ENCODE measurements at regions not wholly inside any gene's neighbourhood (a gene's known extent, or its start where the extent isn't known, plus 50 kb on each side); places are given as distances from the start of the nearest gene placed in this dataset.
"Not testable (repeated sequence)": the region's sequence is repeated elsewhere in the genome, so short reads cannot be mapped to it uniquely, and the experiment has no call there.

DNA sequence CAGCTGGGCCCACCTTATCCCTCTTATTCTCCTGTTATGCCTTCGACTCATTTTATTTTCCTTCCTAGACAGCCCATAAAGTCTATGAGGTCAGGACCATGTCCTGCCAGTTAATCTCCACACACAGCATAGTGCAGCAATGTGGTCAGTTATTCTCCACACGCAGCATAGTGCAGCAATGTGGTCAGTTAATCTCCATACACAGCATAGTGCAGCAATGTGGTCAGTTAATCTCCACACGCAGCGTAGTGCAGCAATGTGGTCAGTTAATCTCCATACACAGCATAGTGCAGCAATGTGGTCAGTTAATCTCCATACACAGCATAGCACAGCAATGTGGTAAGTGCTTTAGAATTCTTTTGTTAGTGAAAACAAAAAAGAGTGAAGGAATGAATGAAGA, 77.8 kb downstream of the TEX36 start:
- peak; percentile 46 for DNase-seq (ENCODE audit: low read depth)

DNA sequence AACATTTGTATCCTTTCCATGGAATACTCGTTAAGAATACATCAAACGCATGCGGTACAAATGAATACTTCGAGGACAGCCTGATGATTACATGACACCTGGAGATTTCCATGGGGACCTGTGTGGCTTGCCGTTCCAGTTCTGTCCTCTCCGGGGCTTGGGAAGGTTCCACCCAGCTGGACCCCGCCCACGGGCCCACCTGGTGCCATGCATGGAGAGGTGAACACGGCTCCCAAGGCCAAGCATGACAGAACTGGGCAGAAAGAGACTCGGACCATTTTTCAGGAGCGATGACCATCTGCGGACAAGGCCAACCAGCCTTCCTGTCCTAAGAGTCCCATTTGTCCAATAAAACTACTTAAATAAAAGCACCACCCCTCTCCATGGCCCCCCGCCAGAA, 80.1 kb downstream of the TEX36 start:
- DNase-seq (ENCODE audit: low read depth) = no peak

DNA sequence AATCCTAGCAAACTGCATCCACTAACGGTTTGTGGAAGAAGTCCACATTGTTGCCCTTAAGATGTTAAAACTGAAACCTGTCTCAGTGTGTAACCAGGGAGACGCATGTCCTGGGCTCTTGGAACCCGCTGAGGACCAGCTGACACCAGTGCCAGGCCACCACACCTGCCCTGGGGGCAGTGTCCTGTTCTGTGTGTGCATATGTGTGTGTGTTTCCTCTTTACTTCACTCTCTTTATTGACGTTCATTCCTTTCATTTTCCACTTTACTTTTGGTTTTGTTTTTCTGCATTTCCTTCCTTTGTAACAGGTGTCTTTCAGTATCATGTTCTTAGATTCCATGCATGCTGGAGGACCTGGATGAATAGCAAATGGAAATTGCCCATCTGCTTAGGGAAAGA, 83.8 kb downstream of the TEX36 start:
- no peak for DNase-seq (ENCODE audit: low read depth)

GRCh38 chr10:125595911-125596310, 87.1 kb downstream of the TEX36 start:
- no peak for DNase-seq (ENCODE audit: low read depth)

DNA sequence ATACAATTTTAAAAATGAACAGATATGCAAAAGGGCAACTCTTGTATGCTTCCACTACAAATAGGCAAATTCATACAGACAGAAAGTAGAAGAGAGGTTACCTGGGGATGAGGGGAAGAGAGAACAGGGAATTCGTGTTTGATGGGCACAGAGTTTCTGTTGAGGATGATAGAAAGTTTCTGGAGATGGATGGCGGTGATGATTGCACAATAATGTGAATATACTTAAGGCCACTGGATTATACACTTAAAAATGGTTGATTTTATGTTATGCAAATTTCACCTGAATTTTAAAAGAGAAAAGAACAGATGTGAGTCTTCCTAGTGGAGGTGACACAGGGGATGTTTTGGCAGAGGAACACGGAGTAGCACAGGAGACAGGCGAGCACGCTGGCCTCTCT, 89.3 kb downstream of the TEX36 start:
- no peak for DNase-seq (ENCODE audit: low read depth)

- no peak for DNase-seq (ENCODE audit: low read depth)
These were observed 90.1 kb downstream of the TEX36 start for GRCh38 chr10:125592897-125593296.

- no peak for DNase-seq (ENCODE audit: low read depth)
These were observed 91.1 kb downstream of the TEX36 start for GRCh38 chr10:125591886-125592285.

GRCh38 chr10:125588738-125589137, 94.2 kb downstream of the TEX36 start:
- not testable (repeated sequence) for DNase-seq (ENCODE audit: low read depth)

DNA sequence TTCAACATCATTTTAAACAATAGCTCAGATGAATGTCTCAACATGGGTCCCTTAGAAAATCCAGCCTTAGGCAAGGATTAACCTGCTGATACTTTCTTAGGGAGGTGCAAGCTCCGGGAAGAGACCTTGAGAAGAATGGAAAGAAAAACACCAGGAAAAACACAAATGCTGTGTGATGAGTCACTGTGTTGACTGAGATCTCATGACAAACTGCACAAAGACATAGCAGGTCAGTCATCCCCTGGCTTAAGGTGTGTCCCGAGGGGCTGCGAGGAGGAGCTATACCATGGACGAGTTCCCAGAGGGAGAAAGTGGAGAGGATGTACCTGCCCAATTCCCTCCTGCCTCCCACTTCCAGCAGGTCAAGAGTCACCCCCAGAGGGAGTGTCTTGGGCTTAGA, 98.0 kb downstream of the TEX36 start:
- no peak for DNase-seq (ENCODE audit: low read depth)

DNA sequence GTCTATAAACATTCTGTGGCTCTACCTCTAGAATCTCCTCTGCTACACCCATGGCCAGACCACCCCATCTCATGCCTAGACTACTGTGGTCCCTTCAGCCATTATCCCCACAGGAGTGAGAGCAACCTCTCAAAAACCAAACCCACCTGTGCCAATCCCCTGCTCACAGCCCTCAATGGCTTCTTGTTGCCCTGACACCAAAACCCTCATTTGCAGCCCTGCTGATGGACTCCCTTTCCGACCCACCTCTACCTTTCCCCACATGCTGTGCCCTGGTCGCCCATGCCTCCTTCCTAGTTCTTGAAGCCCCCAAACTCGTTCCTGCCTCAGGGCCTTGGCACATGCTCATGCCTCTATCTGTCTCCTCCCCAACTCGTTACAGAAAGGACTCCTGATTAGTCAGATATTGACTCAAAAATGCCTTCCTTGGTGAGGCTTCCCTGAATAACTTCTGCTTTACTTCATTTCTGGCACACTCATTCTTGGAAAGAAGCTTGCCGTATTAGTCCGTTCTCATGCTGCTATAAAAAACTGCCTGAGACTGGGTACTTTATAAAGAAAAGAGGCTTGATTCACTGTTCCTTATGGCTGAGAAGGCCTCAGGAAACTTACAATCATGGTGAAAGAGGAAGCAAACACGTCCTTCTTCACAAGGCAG, 104.2 kb downstream of the TEX36 start:
- peak; percentile 8 for DNase-seq (ENCODE audit: low read depth)

- no peak for DNase-seq (ENCODE audit: low read depth)
These were observed 107.1 kb downstream of the TEX36 start for GRCh38 chr10:125575843-125576242.

GRCh38 chr10:125568156-125568555, 114.8 kb downstream of the TEX36 start:
- DNase-seq (ENCODE audit: low read depth) = no peak

GRCh38 chr10:125567529-125567928, 115.4 kb downstream of the TEX36 start:
- no peak for DNase-seq (ENCODE audit: low read depth)

- no peak for DNase-seq (ENCODE audit: low read depth)
These were observed 117.9 kb downstream of the TEX36 start for GRCh38 chr10:125565046-125565445.

DNA sequence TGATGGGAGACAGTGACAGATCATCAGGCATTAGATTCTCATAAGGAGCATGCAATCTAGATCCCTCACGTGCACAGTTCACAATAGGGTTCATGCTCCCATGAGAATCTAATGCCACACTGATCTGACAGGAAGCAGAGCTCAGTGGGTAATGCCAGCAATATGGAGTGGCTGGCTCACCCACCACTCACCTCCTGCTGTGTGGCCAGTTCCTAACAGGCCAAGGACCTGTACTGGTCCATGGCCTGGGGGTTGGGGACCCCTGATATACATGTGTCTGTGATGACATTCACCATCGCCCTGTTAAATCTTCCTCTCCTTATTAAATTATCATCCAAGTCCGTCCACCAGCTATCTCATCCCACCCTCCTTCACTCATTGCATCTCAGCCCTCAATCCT, 118.4 kb downstream of the TEX36 start:
- DNase-seq (ENCODE audit: low read depth) = no peak

DNA sequence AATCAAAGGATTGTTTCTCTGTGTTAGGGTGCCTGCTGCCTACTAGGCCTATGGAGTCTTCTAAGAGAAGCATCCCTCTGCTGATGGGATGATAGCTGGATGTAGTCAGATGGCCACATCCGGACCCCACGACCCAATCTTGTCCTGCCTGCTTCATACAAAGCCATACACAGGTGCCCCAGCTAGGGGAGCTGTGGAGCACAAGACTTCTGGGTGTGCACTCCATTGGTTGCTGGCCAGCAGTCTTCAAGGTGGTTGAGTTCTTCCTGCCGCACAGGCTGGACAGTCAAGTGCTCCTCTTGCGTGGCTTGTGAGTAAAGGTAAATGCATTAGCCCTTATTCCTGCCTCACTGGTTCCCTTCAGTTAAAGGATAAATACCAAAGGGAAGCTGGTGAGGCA, 120.2 kb downstream of the TEX36 start:
- no peak for DNase-seq (ENCODE audit: low read depth)

- DNase-seq (ENCODE audit: low read depth) = no peak
These were observed 122.0 kb downstream of the TEX36 start for GRCh38 chr10:125560947-125561346.

GRCh38 chr10:125559210-125559609, 123.8 kb downstream of the TEX36 start:
- no peak for DNase-seq (ENCODE audit: low read depth)

- no peak for DNase-seq (ENCODE audit: low read depth)
These were observed 125.0 kb downstream of the TEX36 start for GRCh38 chr10:125557801-125558505.

- no peak for DNase-seq (ENCODE audit: low read depth)
These were observed 125.7 kb downstream of the TEX36 start for GRCh38 chr10:125557311-125557710.

GRCh38 chr10:125556882-125557281, 126.1 kb downstream of the TEX36 start:
- no peak for DNase-seq (ENCODE audit: low read depth)

DNA sequence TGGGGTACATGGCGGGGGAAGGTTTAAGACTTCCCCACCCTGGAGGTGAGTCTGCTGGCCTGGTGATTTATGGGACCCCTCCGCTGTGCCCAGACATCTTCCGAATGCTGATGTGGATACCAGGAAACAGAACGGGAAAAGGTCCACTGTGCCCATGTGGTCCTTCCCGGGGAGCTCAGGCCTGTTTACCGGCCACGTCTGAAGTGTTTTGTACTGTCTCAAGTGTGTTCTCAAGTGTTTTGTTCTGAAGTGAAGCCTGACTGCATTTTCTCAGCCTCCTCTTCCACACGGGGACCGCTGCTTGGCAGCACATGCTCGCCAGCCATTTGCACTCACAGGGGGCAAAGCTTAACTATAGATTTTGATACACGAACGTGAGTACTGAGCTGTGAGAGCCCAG, 127.2 kb downstream of the TEX36 start:
- no peak for DNase-seq (ENCODE audit: low read depth)

DNA sequence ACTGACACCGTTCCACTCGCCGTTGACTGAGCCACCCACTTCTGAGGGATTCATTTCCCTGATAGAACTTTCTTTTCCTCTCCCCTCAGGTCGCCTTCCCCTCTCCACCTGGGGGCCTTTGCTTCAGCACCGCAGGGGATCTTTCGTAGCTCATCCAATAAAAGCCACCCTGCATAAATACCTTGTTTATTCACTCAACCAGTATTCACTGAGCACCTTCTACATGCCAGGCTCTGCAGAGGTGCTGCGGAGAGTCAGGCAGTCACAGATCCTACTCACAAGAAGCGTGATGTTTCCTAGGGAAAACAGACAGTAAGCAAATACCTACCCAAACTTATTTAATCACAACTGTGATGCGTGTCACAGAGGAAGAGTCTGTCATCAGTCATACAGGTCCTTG, 127.7 kb downstream of the TEX36 start:
- no peak for DNase-seq (ENCODE audit: low read depth)

DNA sequence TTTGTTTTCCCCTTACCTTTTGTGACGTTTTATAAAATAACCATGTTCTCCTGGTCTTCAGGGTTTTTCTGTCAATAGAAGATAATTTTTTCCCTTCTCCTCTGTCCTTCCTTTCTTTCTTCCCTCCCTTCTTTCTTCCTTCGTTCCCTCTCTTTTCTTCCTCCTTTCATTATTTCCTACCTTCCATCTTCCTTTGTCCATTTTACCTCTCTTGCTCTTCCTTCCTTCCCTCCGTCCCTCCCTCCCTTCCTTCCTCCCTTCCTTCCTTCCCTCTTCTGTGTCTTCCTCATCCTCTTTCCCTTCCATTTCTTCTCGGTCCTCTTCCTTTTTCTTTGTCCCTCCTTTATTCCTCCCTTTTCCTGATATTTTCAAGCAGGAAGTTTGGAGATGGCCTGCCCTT, 128.2 kb downstream of the TEX36 start:
- DNase-seq (ENCODE audit: low read depth) = no peak

Data from EH (cell line).